G401 (cell line): ENCODE measurements at regions not wholly inside any gene's neighbourhood (a gene's known extent, or its start where the extent isn't known, plus 50 kb on each side); places are given as distances from the start of the nearest gene placed in this dataset.

Experiments used
- DNase-seq: peaks from one replicate; pipeline ENCODE4 v3.0.0-alpha.2; 2015; ENCODE audit warnings: low spot score
- in situ Hi-C: cut with HindIII; loops from 2 replicates; pipeline ENCODE4 v1.10.0; 2016; ENCODE audit warnings: low sequenced_read_pairs, mixed read lengths

GRCh38 chr11:97800891-97801290 is 1219.9 kb upstream of the CNTN5 start:
- in situ Hi-C loops = no loop called here
- no peak for DNase-seq

GRCh38 chr11:97814325-97814959 is 1206.3 kb upstream of the CNTN5 start:
- in situ Hi-C loops = no loop called here

GRCh38 chr11:97815667-97816066 is 1205.1 kb upstream of the CNTN5 start:
- in situ Hi-C loops = no loop called here
- DNase-seq = no peak

More at GRCh38 chr11:97814325-97814959, 1206.3 kb upstream of the CNTN5 start:
- no peak for DNase-seq

DNA sequence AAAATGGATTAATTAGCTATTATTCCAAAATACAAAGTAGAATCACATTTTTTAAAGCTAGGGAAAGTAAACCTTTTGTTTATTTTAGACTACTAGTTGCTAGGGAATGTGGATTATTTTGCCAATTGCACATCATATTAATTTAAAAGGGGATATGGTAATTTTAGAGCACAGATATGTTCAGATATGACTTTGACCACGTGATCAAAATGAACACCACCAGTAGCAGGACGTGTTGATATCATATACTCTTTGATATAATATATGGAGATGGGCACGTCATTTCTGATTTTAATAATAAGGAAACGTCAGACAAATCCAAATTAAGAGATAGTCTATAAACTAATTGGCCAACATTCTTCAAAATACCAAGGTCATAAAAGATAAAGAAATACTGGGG is 1188.3 kb upstream of the CNTN5 start:
- DNase-seq = no peak
- in situ Hi-C loops = no loop called here

DNA sequence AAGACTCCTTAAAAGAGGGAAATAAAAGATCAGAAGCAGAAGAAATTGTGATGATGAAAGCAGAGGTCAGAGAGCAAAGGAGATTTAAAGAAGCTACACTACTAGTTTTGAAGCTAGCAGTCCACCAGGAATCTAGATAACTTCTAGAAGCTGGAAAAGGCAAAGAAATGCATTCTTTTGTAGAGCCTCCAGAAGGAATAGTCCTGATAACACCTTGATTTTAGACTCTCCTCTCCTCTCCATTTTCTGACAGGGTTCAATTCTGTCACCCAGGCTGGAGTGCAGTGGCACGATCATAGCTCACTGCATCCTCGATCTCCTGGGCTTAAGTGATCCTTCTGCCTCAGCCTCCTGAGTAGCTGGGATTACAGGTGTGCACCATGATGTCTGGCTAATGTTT is 1187.3 kb upstream of the CNTN5 start:
- no peak for DNase-seq
- in situ Hi-C loops = no loop called here

GRCh38 chr11:97844016-97844415 is 1176.7 kb upstream of the CNTN5 start:
- no peak for DNase-seq
- in situ Hi-C loops = no loop called here

GRCh38 chr11:97847730-97848129 is 1173.0 kb upstream of the CNTN5 start:
- in situ Hi-C loops = no loop called here
- no peak for DNase-seq

DNA sequence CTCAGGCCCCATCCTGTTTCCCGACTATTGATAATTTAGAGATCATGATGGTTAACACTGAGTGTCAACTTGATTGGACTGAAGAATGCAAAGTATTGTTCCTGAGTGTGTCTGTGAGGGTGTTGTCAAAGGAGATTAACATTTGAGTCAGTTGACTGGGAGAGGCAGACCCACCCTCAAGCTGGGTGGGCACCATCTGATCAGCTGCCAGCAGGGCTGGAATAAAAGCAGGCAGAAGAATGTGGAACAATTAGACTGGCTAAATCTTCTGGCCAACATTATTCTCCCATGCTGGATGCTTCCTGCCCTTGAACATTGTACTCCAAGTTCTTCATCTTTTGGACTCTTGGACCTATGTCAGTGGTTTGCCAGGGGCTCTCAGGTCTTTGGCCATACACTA is 1170.0 kb upstream of the CNTN5 start:
- DNase-seq = no peak
- in situ Hi-C loops = no loop called here

DNA sequence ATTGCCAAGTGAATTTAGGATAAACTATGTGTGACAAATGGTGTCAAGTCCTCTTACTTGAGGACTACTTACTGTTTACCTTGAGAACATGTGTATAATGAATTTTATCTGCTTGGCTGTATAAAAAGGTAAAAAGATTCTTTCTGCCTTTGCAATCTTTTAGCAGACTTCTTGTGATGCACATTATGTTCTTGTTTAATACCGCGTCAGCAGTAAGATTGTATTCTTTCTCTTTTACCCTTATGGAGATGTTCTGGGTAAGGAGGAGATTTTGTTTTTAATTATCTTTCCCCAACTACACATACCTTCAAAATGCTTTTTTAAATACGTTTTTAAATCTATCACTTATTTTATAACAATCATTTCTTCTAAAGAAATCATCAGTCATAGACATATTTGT is 1166.4 kb upstream of the CNTN5 start:
- in situ Hi-C loops = no loop called here
- no peak for DNase-seq

DNA sequence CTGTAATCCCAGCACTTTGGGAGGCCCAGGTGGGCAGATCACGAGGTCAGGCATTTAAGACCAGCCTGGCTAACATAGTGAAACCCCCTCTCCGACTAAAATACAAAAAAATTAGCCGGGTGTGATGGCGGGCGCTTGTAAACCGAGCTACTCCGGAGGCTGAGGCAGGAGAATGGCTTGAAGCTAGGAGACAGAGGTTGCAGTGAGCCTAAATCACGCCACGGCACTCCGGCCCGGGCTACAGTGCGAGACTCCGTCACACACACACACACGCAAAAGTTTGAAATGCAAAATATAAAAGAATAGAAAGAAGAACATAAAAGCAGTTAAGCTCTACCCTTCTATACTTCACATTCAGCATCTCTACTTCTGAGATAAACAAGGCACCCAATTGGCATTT is 1165.9 kb upstream of the CNTN5 start:
- in situ Hi-C loops = no loop called here

GRCh38 chr11:97856666-97857065 is 1164.1 kb upstream of the CNTN5 start:
- in situ Hi-C loops = no loop called here
- no peak for DNase-seq

More for the DNA sequence above, 1165.9 kb upstream of the CNTN5 start:
- no peak for DNase-seq

GRCh38 chr11:97860237-97860636 is 1160.5 kb upstream of the CNTN5 start:
- in situ Hi-C loops = no loop called here
- no peak for DNase-seq

DNA sequence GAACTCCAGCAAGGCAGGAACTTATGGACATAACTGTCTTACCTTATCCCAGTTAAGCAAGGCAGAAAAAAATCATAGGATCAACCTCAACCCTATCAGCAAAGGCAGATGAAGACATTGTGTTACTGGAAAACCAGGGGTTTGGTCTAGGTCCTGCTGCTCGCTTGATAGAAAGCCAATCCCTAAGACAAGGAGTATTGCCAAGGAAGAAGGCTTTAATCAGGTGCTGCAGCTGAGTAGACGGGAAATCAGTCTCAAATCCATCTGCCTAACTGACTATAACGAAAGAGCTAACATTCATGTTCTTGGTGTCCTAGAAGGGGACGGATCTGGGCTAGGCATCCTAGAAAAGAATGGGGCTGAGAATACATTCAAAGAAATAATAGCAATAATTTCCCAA is 1158.7 kb upstream of the CNTN5 start:
- no peak for DNase-seq
- in situ Hi-C loops = no loop called here

- in situ Hi-C loops = no loop called here
These were observed 1155.2 kb upstream of the CNTN5 start for GRCh38 chr11:97865424-97866012.

GRCh38 chr11:97871816-97872215 is 1148.9 kb upstream of the CNTN5 start:
- in situ Hi-C loops = no loop called here
- no peak for DNase-seq

More at GRCh38 chr11:97865424-97866012, 1155.2 kb upstream of the CNTN5 start:
- no peak for DNase-seq

- in situ Hi-C loops = no loop called here
- no peak for DNase-seq
These were observed 1140.5 kb upstream of the CNTN5 start for GRCh38 chr11:97880209-97880608.

DNA sequence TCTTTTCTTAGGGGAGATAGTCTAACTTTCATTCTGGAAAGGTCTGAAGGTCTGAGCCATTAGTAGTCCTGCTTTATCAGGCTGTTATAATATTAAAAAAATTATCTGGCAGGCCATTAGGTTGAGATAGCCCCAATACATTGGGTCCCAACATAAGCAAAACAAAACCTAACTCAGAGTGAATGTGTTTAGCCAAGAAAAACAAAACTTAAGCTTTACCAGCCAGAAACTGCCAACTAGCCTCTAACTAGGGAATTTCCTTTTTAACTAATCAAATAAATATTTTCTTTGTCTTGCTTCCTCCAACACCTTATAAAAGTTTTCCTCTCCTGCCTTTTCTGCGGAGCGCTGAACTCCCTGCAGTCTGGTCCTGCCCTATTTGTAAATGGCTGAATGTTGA is 1137.7 kb upstream of the CNTN5 start:
- DNase-seq = no peak
- in situ Hi-C loops = no loop called here

- in situ Hi-C loops = no loop called here
- DNase-seq = no peak
These were observed 1132.1 kb upstream of the CNTN5 start for GRCh38 chr11:97888641-97889040.

- DNase-seq = no peak
- in situ Hi-C loops = no loop called here
These were observed 1130.3 kb upstream of the CNTN5 start for GRCh38 chr11:97890466-97890865.

DNA sequence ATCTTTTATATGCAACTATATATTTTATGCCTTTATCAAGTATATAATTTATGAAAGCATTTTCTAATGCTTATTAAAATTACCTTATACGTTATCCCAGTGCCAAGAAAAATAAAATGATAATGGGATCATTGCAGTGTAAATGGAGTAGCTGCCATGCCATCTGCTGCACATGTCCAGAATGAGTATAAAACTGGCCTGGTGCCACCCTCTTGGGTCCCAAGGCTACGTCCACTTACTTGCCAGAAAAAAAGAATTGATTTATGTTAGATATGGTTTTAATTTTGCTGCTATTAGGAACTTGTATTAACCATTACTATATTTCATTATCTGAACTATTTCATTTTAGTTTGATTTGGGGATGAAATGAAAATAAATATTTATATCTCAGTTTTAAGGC is 1127.1 kb upstream of the CNTN5 start:
- DNase-seq = no peak
- in situ Hi-C loops = no loop called here

GRCh38 chr11:97894978-97895377 is 1125.8 kb upstream of the CNTN5 start:
- no peak for DNase-seq
- in situ Hi-C loops = no loop called here
